IMR-90 (cell line): ENCODE measurements at regions not wholly inside any gene's neighbourhood (a gene's known extent, or its start where the extent isn't known, plus 50 kb on each side); places are given as distances from the start of the nearest gene placed in this dataset.

Experiments used
- ATAC-seq: fragments of 200-7000 bp; cut with Tn5 transposase; 2 replicates; pipeline ENCODE4 v1.9.1; 2020; ENCODE audit warnings: low read depth, mild to moderate bottlenecking, moderate library complexity
- BruUV-seq: library from RNA; stranded (reverse); fragments of 400-500 nt; replicated peaks from 2 replicates; lab custom pipeline; 2021; lab: Mats Ljungman, UMichigan
- CTCF ChIA-PET: fragments of 300-600 bp; formaldehyde crosslinking; extraction: SDS; loops from one replicate; lab custom pipeline; 2021; ENCODE audit warnings: antibody characterized with exemption; lab: Yijun Ruan, JAX
- POLR2A ChIA-PET: fragments of 300-600 bp; sonication (Branson Sonifier 250); formaldehyde crosslinking; loops from one replicate; lab custom pipeline; 2022; ENCODE audit warnings: antibody characterized with exemption; ENCODE audit not compliant: unreplicated experiment; lab: Charles Lee
- DNase-seq: peaks from one replicate; pipeline ENCODE4 v3.0.0; 2013
- H2AFZ ChIP-seq: replicated peaks from 2 replicates; pipeline ENCODE3; 2013; ENCODE audit warnings: low read length, mild to moderate bottlenecking; ENCODE audit not compliant: poor library complexity
- H2AK5ac ChIP-seq: 2 replicates; pipeline ENCODE4 v1.6.1; 2013; ENCODE audit warnings: low read depth, low read length, inconsistent platforms
- H2AK9ac ChIP-seq: replicated peaks from 2 replicates; pipeline ENCODE3; 2013; ENCODE audit warnings: mild to moderate bottlenecking, low read depth, low read length, moderate library complexity; ENCODE audit not compliant: poor library complexity
- H2BK120ac ChIP-seq: 2 replicates; pipeline ENCODE4 v1.6.1; 2013; ENCODE audit warnings: low read depth, low read length, inconsistent platforms
- H2BK15ac ChIP-seq: 3 replicates; pipeline ENCODE4 v1.6.1; 2013; ENCODE audit warnings: low read depth, low read length, inconsistent platforms
- H2BK20ac ChIP-seq: 2 replicates; pipeline ENCODE4 v1.6.1; 2013; ENCODE audit warnings: low read depth, mild to moderate bottlenecking, inconsistent platforms, low read length, moderate library complexity
- H2BK5ac ChIP-seq: 2 replicates; pipeline ENCODE4 v1.6.1; 2013; ENCODE audit warnings: mild to moderate bottlenecking, low read depth, low read length, inconsistent platforms; ENCODE audit not compliant: poor library complexity, severe bottlenecking
- H3K14ac ChIP-seq: replicated peaks from 2 replicates; pipeline ENCODE4 v1.6.1; 2013; ENCODE audit warnings: low read depth, low read length, inconsistent platforms
- H3K18ac ChIP-seq: 2 replicates; pipeline ENCODE4 v1.6.1; 2013; ENCODE audit warnings: low read depth, low read length, control low read depth
- H3K23ac ChIP-seq: 2 replicates; pipeline ENCODE4 v1.6.1; 2013; ENCODE audit warnings: low read depth, low read length, inconsistent platforms
- H3K27ac ChIP-seq: 2 replicates; pipeline ENCODE4 v1.5.1; 2013; ENCODE audit warnings: mild to moderate bottlenecking, control low read depth, low read length; ENCODE audit not compliant: insufficient read depth
- H3K27me3 ChIP-seq: 2 replicates; pipeline ENCODE4 v1.6.1; 2013; ENCODE audit warnings: low read length; ENCODE audit not compliant: control insufficient read depth, insufficient read depth
- H3K36me3 ChIP-seq: 2 replicates; pipeline ENCODE4 v1.6.1; 2013; ENCODE audit warnings: low read length, mixed read lengths; ENCODE audit not compliant: control insufficient read depth, insufficient read depth
- H3K4ac ChIP-seq: 2 replicates; pipeline ENCODE4 v1.6.1; 2013; ENCODE audit warnings: low read depth, low read length, inconsistent platforms
- H3K4me1 ChIP-seq: 2 replicates; pipeline ENCODE4 v1.6.1; 2013; ENCODE audit warnings: low read length, mixed read lengths; ENCODE audit not compliant: control insufficient read depth, insufficient read depth
- H3K4me2 ChIP-seq: 2 replicates; pipeline ENCODE4 v1.6.1; 2013; ENCODE audit warnings: low read depth, mild to moderate bottlenecking, control low read depth, low read length, moderate library complexity
- H3K4me3 ChIP-seq: 2 replicates; pipeline ENCODE4 v1.5.1; 2013; ENCODE audit warnings: low read depth, mild to moderate bottlenecking, control low read depth, low read length, moderate library complexity; ENCODE audit not compliant: insufficient read depth
- H3K56ac ChIP-seq: 2 replicates; pipeline ENCODE4 v1.6.1; 2013; ENCODE audit warnings: low read length, inconsistent platforms; ENCODE audit not compliant: insufficient read depth; ENCODE audit errors: extremely low read depth
- H3K79me1 ChIP-seq, 2 experiments: 2 replicates each; pipeline ENCODE4 v1.6.1; 2013; ENCODE audit warnings: low read length in 2 of 2, inconsistent platforms in 1 of 2, low read depth in 1 of 2
- H3K9ac ChIP-seq: 2 replicates; pipeline ENCODE4 v1.6.1; 2013; ENCODE audit warnings: low read depth, low read length, control low read depth
- H3K9me1 ChIP-seq: 2 replicates; pipeline ENCODE4 v1.6.1; 2013; ENCODE audit warnings: low read length, inconsistent platforms; ENCODE audit not compliant: insufficient read depth
- H3K9me3 ChIP-seq: 2 replicates; pipeline ENCODE4 v1.6.1; 2013; ENCODE audit warnings: low read length; ENCODE audit not compliant: control insufficient read depth, insufficient read depth
- H4K20me1 ChIP-seq: 2 replicates; pipeline ENCODE4 v1.6.1; 2013; ENCODE audit warnings: low read length, inconsistent platforms; ENCODE audit not compliant: insufficient read depth
- H4K5ac ChIP-seq: 2 replicates; pipeline ENCODE4 v1.6.1; 2013; ENCODE audit warnings: mild to moderate bottlenecking, low read depth, low read length, control low read depth
- H4K8ac ChIP-seq, 2 experiments: 2 replicates each; pipeline ENCODE4 v1.6.1; 2013; ENCODE audit warnings: low read depth in 2 of 2, low read length in 2 of 2, control low read depth in 1 of 2, inconsistent platforms in 1 of 2
- H4K91ac ChIP-seq: 2 replicates; pipeline ENCODE4 v1.6.1; 2013; ENCODE audit warnings: low read depth, low read length, inconsistent platforms; ENCODE audit not compliant: insufficient read depth
- BHLHE40 ChIP-seq: fragments of 150-350 bp; IDR thresholded peaks from 2 replicates; pipeline ENCODE4 v1.6.1; 2016; ENCODE audit warnings: mild to moderate bottlenecking, low read depth, low read length
- CEBPB ChIP-seq: IDR thresholded peaks from 2 replicates; pipeline ENCODE4 v1.6.1; 2012; ENCODE audit warnings: low read depth, low read length, improper control_type of control experiment
- CHD1 ChIP-seq: IDR thresholded peaks from 2 replicates; pipeline ENCODE4 v1.6.1; 2012; ENCODE audit warnings: low read depth, low read length, improper control_type of control experiment
- FOS ChIP-seq: fragments of 150-350 bp; IDR thresholded peaks from 2 replicates; pipeline ENCODE4 v1.6.1; 2016; ENCODE audit warnings: low read depth, low read length
- MAFK ChIP-seq: IDR thresholded peaks from 2 replicates; pipeline ENCODE4 v1.6.1; 2012; ENCODE audit warnings: low read depth, low read length, improper control_type of control experiment
- MAZ ChIP-seq: IDR thresholded peaks from 2 replicates; pipeline ENCODE4 v1.6.1; 2012; ENCODE audit warnings: low read depth, mild to moderate bottlenecking, low read length, improper control_type of control experiment, moderate library complexity, borderline replicate concordance
- MXI1 ChIP-seq: IDR thresholded peaks from 2 replicates; pipeline ENCODE4 v1.6.1; 2012; ENCODE audit warnings: low read depth, mild to moderate bottlenecking, low read length, moderate library complexity, borderline replicate concordance
- NFE2L2 ChIP-seq: fragments of 150-350 bp; IDR thresholded peaks from 2 replicates; pipeline ENCODE4 v1.6.1; 2016; ENCODE audit warnings: low read depth, mild to moderate bottlenecking, low read length
- POLR2A ChIP-seq: IDR thresholded peaks from 2 replicates; pipeline ENCODE4 v1.6.1; 2012; ENCODE audit warnings: mild to moderate bottlenecking, low read depth, low read length
- RAD21 ChIP-seq: IDR thresholded peaks from 2 replicates; pipeline ENCODE4 v1.6.1; 2012; ENCODE audit warnings: low read length, improper control_type of control experiment
- RCOR1 ChIP-seq: IDR thresholded peaks from 2 replicates; pipeline ENCODE4 v1.6.1; 2012; ENCODE audit warnings: mild to moderate bottlenecking, low read length, improper control_type of control experiment; ENCODE audit not compliant: insufficient replicate concordance
- RFX5 ChIP-seq: IDR thresholded peaks from 2 replicates; pipeline ENCODE4 v1.8.0; 2012; ENCODE audit warnings: low read depth, mild to moderate bottlenecking, low read length, moderate library complexity
- SMC3 ChIP-seq: fragments of 150-350 bp; IDR thresholded peaks from 2 replicates; pipeline ENCODE4 v1.6.1; 2016; ENCODE audit warnings: low read depth, mild to moderate bottlenecking, antibody characterized with exemption, low read length, moderate library complexity
- WGBS, 2 experiments: methylation state at CpG; one replicate each; pipeline versions ENCODE4 v1.1.5 to v1.1.7; 2013; ENCODE audit warnings: missing lambda C conversion rate in 2 of 2; ENCODE audit not compliant: insufficient read length in 1 of 2; ENCODE audit errors: extremely low coverage in 2 of 2; 5-methylcytosine and 5-hydroxymethylcytosine counted together
- dilution Hi-C: fragments of 300-500 bp; cut with HindIII; formaldehyde crosslinking; loops from one replicate; pipeline ENCODE4 v1.14.3; 2018; ENCODE audit warnings: low sequenced_read_pairs; ENCODE audit not compliant: unreplicated experiment
- in situ Hi-C: fragments of 300-500 bp; cut with MboI; formaldehyde crosslinking; loops from 3 replicates; pipeline ENCODE4 v1.14.3; 2019; ENCODE audit warnings: low sequenced_read_pairs, inconsistent platforms, mixed read lengths
- intact Hi-C: fragments of 100-400 bp; cut with micrococcal nuclease; formaldehyde crosslinking; loops from 2 replicates; pipeline ENCODE4 v1.10.0; 2022
- TF ChIP-seq, protein P1 (sequence below): fragments of 150-350 bp; IDR thresholded peaks from 2 replicates; pipeline ENCODE4 v1.6.1; 2017; ENCODE audit warnings: mild to moderate bottlenecking, antibody characterized with exemption, low read length, low read depth
- TF ChIP-seq, protein P2 (sequence below): conservative IDR thresholded peaks from 2 replicates; pipeline ENCODE4 v1.5.1; 2012; ENCODE audit warnings: mild to moderate bottlenecking, low read depth, low read length, improper control_type of control experiment
- TF ChIP-seq, protein P3 (sequence below): fragments of 150-350 bp; IDR thresholded peaks from 2 replicates; pipeline ENCODE4 v1.6.1; 2016; ENCODE audit warnings: low read depth, mild to moderate bottlenecking, low read length, moderate library complexity, borderline replicate concordance

DNA sequence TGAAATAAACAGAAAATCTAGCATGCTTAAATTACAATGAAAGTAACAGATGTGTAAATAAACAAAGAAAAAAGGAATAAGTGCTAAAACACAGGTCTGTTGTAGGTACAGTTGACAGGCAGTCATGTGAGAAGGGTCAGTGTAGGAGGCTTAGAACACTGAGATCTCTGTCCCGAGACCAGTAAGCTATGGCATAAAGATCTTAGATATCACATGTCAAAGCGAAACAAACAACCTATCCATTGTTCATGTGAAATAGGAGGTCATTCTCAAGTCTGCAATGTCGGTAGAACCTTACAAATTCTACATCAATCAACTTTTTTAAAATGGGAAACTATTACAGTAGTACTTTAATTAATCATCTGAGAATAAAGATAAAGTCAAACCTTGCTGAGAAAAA is 428.9 kb upstream of the ADGRL2 start:
- in situ Hi-C loops (no loop called here), dilution Hi-C loops (no loop called here), intact Hi-C loops (no loop called here)
- POLR2A ChIA-PET = no interaction called here
- TF ChIP-seq RCOR1 (no peak), CHD1 (no peak), RAD21 (no peak), SMC3 (no peak), RFX5 (no peak), MAZ (no peak), FOS (no peak), BHLHE40 (no peak), POLR2A (no peak), MXI1 (no peak), MAFK (no peak), NFE2L2 (no peak), CEBPB (no peak)
- TF ChIP-seq, protein P1, sequence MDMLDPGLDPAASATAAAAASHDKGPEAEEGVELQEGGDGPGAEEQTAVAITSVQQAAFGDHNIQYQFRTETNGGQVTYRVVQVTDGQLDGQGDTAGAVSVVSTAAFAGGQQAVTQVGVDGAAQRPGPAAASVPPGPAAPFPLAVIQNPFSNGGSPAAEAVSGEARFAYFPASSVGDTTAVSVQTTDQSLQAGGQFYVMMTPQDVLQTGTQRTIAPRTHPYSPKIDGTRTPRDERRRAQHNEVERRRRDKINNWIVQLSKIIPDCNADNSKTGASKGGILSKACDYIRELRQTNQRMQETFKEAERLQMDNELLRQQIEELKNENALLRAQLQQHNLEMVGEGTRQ = no peak
- TF ChIP-seq, protein P2, sequence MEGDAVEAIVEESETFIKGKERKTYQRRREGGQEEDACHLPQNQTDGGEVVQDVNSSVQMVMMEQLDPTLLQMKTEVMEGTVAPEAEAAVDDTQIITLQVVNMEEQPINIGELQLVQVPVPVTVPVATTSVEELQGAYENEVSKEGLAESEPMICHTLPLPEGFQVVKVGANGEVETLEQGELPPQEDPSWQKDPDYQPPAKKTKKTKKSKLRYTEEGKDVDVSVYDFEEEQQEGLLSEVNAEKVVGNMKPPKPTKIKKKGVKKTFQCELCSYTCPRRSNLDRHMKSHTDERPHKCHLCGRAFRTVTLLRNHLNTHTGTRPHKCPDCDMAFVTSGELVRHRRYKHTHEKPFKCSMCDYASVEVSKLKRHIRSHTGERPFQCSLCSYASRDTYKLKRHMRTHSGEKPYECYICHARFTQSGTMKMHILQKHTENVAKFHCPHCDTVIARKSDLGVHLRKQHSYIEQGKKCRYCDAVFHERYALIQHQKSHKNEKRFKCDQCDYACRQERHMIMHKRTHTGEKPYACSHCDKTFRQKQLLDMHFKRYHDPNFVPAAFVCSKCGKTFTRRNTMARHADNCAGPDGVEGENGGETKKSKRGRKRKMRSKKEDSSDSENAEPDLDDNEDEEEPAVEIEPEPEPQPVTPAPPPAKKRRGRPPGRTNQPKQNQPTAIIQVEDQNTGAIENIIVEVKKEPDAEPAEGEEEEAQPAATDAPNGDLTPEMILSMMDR = no peak
- TF ChIP-seq, protein P3, sequence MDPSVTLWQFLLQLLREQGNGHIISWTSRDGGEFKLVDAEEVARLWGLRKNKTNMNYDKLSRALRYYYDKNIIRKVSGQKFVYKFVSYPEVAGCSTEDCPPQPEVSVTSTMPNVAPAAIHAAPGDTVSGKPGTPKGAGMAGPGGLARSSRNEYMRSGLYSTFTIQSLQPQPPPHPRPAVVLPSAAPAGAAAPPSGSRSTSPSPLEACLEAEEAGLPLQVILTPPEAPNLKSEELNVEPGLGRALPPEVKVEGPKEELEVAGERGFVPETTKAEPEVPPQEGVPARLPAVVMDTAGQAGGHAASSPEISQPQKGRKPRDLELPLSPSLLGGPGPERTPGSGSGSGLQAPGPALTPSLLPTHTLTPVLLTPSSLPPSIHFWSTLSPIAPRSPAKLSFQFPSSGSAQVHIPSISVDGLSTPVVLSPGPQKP = no peak
- Histone ChIP-seq H2AK5ac (no peak overlapping the region), H3K36me3 (no peaks in the 10 kb centered on the region), H3K18ac (no peak overlapping the region), H2BK120ac (no peak overlapping the region), H3K14ac (no peak overlapping the region), H4K5ac (no peak overlapping the region), H4K20me1 (no peaks in the 10 kb centered on the region), H3K27me3 (no peaks in the 10 kb centered on the region), H2BK5ac (no peak overlapping the region), H4K8ac (no peak overlapping the region), H3K56ac (no peak overlapping the region), H3K4me2 (no peak overlapping the region), H3K4ac (no peak overlapping the region), H3K9me1 (no peaks in the 10 kb centered on the region), H3K9ac (no peak overlapping the region), H3K9me3 (no peaks in the 10 kb centered on the region), H3K79me1 (no peaks in the 10 kb centered on the region), H2BK20ac (no peak overlapping the region), H3K4me1 (no peaks in the 10 kb centered on the region), H3K4me3 (no peak overlapping the region), H2AK9ac (no peak overlapping the region), H4K91ac (no peak overlapping the region), H2AFZ (no peak overlapping the region), H3K23ac (no peak overlapping the region), H2BK15ac (no peak overlapping the region), H3K27ac (no peak overlapping the region)
- CTCF ChIA-PET = no interaction called here
- no CpG with 5 or more reads among the region's 3 CpGs for WGBS, 2 experiments
- no TSS peak for BruUV-seq
- ATAC-seq (no peak), DNase-seq (no peak)
